SK-N-SH (cell line): ENCODE measurements at regions not wholly inside any gene's neighbourhood (a gene's known extent, or its start where the extent isn't known, plus 50 kb on each side); places are given as distances from the start of the nearest gene placed in this dataset.

ENCODE experiments used
- CTCF ChIA-PET: fragments of 300-600, 350-600 bp; formaldehyde crosslinking; extraction: SDS; loops from one replicate; lab custom pipeline; 2021; lab: Yijun Ruan, JAX
- POLR2A ChIA-PET: fragments of 350-600 bp; sonication (Branson Sonifier 250); formaldehyde crosslinking; extraction: SDS; loops from one replicate; lab custom pipeline; 2020; ENCODE audit warnings: antibody characterized with exemption, inconsistent platforms; lab: Yijun Ruan, JAX
- DNase-seq: peaks from one replicate; pipeline ENCODE4 v3.0.0; 2012
- H2AFZ ChIP-seq: fragments of 200-600 bp; sonication (generic); 2 replicates; pipeline ENCODE4 v1.8.1; 2016; ENCODE audit warnings: antibody characterized with exemption, mild to moderate bottlenecking, low read depth
- H3F3A ChIP-seq: fragments of 200-600 bp; sonication (generic); replicated peaks from 2 replicates; pipeline ENCODE3; 2016; ENCODE audit warnings: antibody characterized with exemption, mild to moderate bottlenecking; ENCODE audit not compliant: insufficient read depth
- H3K27ac ChIP-seq, 2 experiments: fragments of 200-500 bp in 1 of 2; fragments of 200-600 bp in 1 of 2; sonication (Bioruptor generic) in 1 of 2; sonication (generic), shearing (Covaris generic) in 1 of 2; 2 replicates each; pipeline versions ENCODE4 v1.5.1 to v1.6.1; 2014 to 2016; ENCODE audit warnings: low read depth in 2 of 2, inconsistent platforms in 1 of 2, low read length in 1 of 2, mild to moderate bottlenecking in 1 of 2, mixed read lengths in 1 of 2
- H3K27me3 ChIP-seq: fragments of 200-600 bp; sonication (generic), shearing (Covaris generic); 2 replicates; pipeline ENCODE4 v1.6.1; 2016; ENCODE audit warnings: mixed run types; ENCODE audit not compliant: insufficient read depth
- H3K36me3 ChIP-seq, 2 experiments: fragments of 200-500 bp in 1 of 2; fragments of 200-600 bp in 1 of 2; sonication (Bioruptor generic) in 1 of 2; sonication (generic) in 1 of 2; replicated peaks in 1 of 2; 2 replicates each; pipeline versions ENCODE3 to v1.5.1; 2014 to 2016; ENCODE audit warnings: low read length in 1 of 2, mild to moderate bottlenecking in 1 of 2; ENCODE audit not compliant: insufficient read depth in 2 of 2, control insufficient read depth in 1 of 2
- H3K4me1 ChIP-seq, 2 experiments: fragments of 200-500 bp in 1 of 2; fragments of 200-600 bp in 1 of 2; sonication (Bioruptor generic) in 1 of 2; sonication (generic), shearing (Covaris generic) in 1 of 2; 2 replicates each; pipeline versions ENCODE4 v1.5.1 to v1.6.1; 2014 to 2016; ENCODE audit warnings: low read depth in 1 of 2, low read length in 1 of 2, mixed run types in 1 of 2; ENCODE audit not compliant: insufficient read depth in 2 of 2, control insufficient read depth in 1 of 2
- H3K4me2 ChIP-seq: fragments of 200-600 bp; sonication (generic), shearing (Covaris generic); 2 replicates; pipeline ENCODE4 v1.6.1; 2017; ENCODE audit warnings: mixed run types
- H3K4me3 ChIP-seq, 2 experiments: fragments of 200-500 bp in 1 of 2; fragments of 200-600 bp in 1 of 2; sonication (Bioruptor generic) in 1 of 2; sonication (generic), shearing (Covaris generic) in 1 of 2; 2 replicates each; pipeline versions ENCODE4 v1.5.1 to v1.8.1; 2014 to 2016; ENCODE audit warnings: low read depth in 2 of 2, inconsistent platforms in 1 of 2, low read length in 1 of 2, mild to moderate bottlenecking in 1 of 2, mixed read lengths in 1 of 2, moderate library complexity in 1 of 2
- H3K79me2 ChIP-seq: fragments of 200-600 bp; sonication (generic); 2 replicates; pipeline ENCODE4 v1.8.1; 2017; ENCODE audit warnings: mild to moderate bottlenecking; ENCODE audit not compliant: insufficient read depth
- H3K9ac ChIP-seq: fragments of 200-600 bp; sonication (generic); 2 replicates; pipeline ENCODE4 v1.6.1; 2017; ENCODE audit warnings: mixed run types
- H3K9me2 ChIP-seq: fragments of 200-600 bp; sonication (generic); 2 replicates; pipeline ENCODE4 v1.6.1; 2017; ENCODE audit warnings: mixed run types
- H3K9me3 ChIP-seq: fragments of 200-600 bp; sonication (generic); 2 replicates; pipeline ENCODE4 v1.6.1; 2017; ENCODE audit warnings: mixed run types, mild to moderate bottlenecking, moderate library complexity
- H4K20me1 ChIP-seq: fragments of 200-600 bp; sonication (generic); 2 replicates; pipeline ENCODE4 v1.6.1; 2017; ENCODE audit warnings: mild to moderate bottlenecking, mixed run types; ENCODE audit not compliant: insufficient read depth
- CTCF ChIP-seq: fragments of 200-600 bp; sonication (generic); IDR thresholded peaks from 2 replicates; pipeline ENCODE4 v1.6.1; 2017; ENCODE audit warnings: antibody characterized with exemption, mild to moderate bottlenecking, moderate library complexity
- ELF1 ChIP-seq: IDR thresholded peaks from 2 replicates; pipeline ENCODE4 v1.4.0; 2012
- EP300 ChIP-seq, 2 experiments: IDR thresholded peaks; 2 replicates each; pipeline versions ENCODE4 v1.4.0 to v1.6.1; 2012; ENCODE audit warnings: borderline replicate concordance in 1 of 2, low read depth in 1 of 2, low read length in 1 of 2
- FOSL2 ChIP-seq: IDR thresholded peaks from 2 replicates; pipeline ENCODE4 v1.4.0; 2012; ENCODE audit warnings: low read depth, mild to moderate bottlenecking, moderate library complexity, borderline replicate concordance
- FOXJ3 ChIP-seq: sonication (generic); formaldehyde crosslinking; IDR thresholded peaks from 2 replicates; pipeline ENCODE4 v1.5.1; 2020; ENCODE audit warnings: mild to moderate bottlenecking, missing genetic modification reagents
- GABPA ChIP-seq: IDR thresholded peaks from 2 replicates; pipeline ENCODE4 v1.4.0; 2012; ENCODE audit warnings: low read depth, mild to moderate bottlenecking
- GATA2 ChIP-seq: sonication (generic); formaldehyde crosslinking; IDR thresholded peaks from 2 replicates; pipeline ENCODE4 v1.5.0; 2020; ENCODE audit warnings: mild to moderate bottlenecking, missing genetic modification reagents
- IRF3 ChIP-seq: fragments of 150-350 bp; IDR thresholded peaks from 2 replicates; pipeline ENCODE4 v1.6.1; 2016; ENCODE audit warnings: mild to moderate bottlenecking, low read depth, low read length
- JUND ChIP-seq: IDR thresholded peaks from 2 replicates; pipeline ENCODE4 v1.4.0; 2012
- MEF2A ChIP-seq: IDR thresholded peaks from 2 replicates; pipeline ENCODE4 v1.4.0; 2012; ENCODE audit warnings: low read depth, borderline replicate concordance
- MXI1 ChIP-seq: IDR thresholded peaks from 2 replicates; pipeline ENCODE4 v1.6.1; 2012; ENCODE audit warnings: mild to moderate bottlenecking, low read depth, low read length, improper control_type of control experiment
- NFIC ChIP-seq: IDR thresholded peaks from 2 replicates; pipeline ENCODE4 v1.4.0; 2012; ENCODE audit warnings: borderline replicate concordance
- NRF1 ChIP-seq: IDR thresholded peaks from 2 replicates; pipeline ENCODE4 v1.6.1; 2012; ENCODE audit warnings: low read depth, mild to moderate bottlenecking, low read length
- POLR2AphosphoS5 ChIP-seq: IDR thresholded peaks from 2 replicates; pipeline ENCODE4 v1.6.1; 2012; ENCODE audit warnings: low read depth, low read length
- RAD21 ChIP-seq: IDR thresholded peaks from 2 replicates; pipeline ENCODE4 v1.6.1; 2012; ENCODE audit warnings: mild to moderate bottlenecking, low read length
- RXRA ChIP-seq: IDR thresholded peaks from 2 replicates; pipeline ENCODE4 v1.4.0; 2012; ENCODE audit warnings: low read depth, mild to moderate bottlenecking, borderline replicate concordance
- SMC3 ChIP-seq: IDR thresholded peaks from 2 replicates; pipeline ENCODE4 v1.6.1; 2012; ENCODE audit warnings: low read depth, low read length, improper control_type of control experiment
- TAF1 ChIP-seq: IDR thresholded peaks from 2 replicates; pipeline ENCODE4 v1.6.1; 2012; ENCODE audit warnings: low read depth, mild to moderate bottlenecking, low read length, moderate library complexity, borderline replicate concordance
- TCF12 ChIP-seq: IDR thresholded peaks from 2 replicates; pipeline ENCODE4 v1.4.0; 2012
- TEAD4 ChIP-seq: IDR thresholded peaks from 2 replicates; pipeline ENCODE4 v1.4.0; 2012; ENCODE audit warnings: mild to moderate bottlenecking, borderline replicate concordance; ENCODE audit not compliant: insufficient read depth
- USF2 ChIP-seq: fragments of 150-350 bp; IDR thresholded peaks from 2 replicates; pipeline ENCODE4 v1.6.1; 2017; ENCODE audit warnings: antibody characterized with exemption, low read length, low read depth, borderline replicate concordance
- WGBS: methylation state at CpG from one replicate; pipeline ENCODE4 v1.1.6; 2017; ENCODE audit warnings: low lambda C conversion rate; 5-methylcytosine and 5-hydroxymethylcytosine counted together

- TF ChIP-seq TAF1: no peak
These were observed 210.1 kb downstream of the PRDM9 start (continued) for GRCh38 chr5:23717486-23717885.

GRCh38 chr5:23718564-23718963 lies 211.2 kb downstream of the PRDM9 start:
- no peak overlapping the region for H3K4me3 ChIP-seq
- no peaks in the 10 kb centered on the region for H3K9me3 ChIP-seq
- H3K9ac ChIP-seq: no peak overlapping the region
- no peaks in the 10 kb centered on the region for H4K20me1 ChIP-seq
- no peaks in the 10 kb centered on the region for H3K79me2 ChIP-seq
- no peaks in the 10 kb centered on the region for H3K36me3 ChIP-seq
- no peak overlapping the region for H3K4me2 ChIP-seq
- no peak for DNase-seq
- H3F3A ChIP-seq: no peaks in the 10 kb centered on the region
- H3K9me2 ChIP-seq: no peaks in the 10 kb centered on the region
- no peak overlapping the region for H2AFZ ChIP-seq
- TF ChIP-seq TEAD4: no peak
- no peak for TF ChIP-seq ELF1
- no peak for TF ChIP-seq MXI1
- TF ChIP-seq RXRA: no peak
- TF ChIP-seq NRF1: no peak
- no peak for TF ChIP-seq FOSL2
- TF ChIP-seq NFIC: no peak
- TF ChIP-seq FOXJ3 (CRISPR knock-in tag): no peak
- no peak for TF ChIP-seq RAD21
- no peak for TF ChIP-seq IRF3
- TF ChIP-seq GATA2 (CRISPR knock-in tag): no peak
- TF ChIP-seq JUND: no peak
- no peak overlapping the region for H3K27ac ChIP-seq
- CTCF ChIA-PET: no interaction called here
- 38% methylated on average over 1 of the region's 1 CpG for WGBS
- H3K4me1 ChIP-seq: no peaks in the 10 kb centered on the region
- no peaks in the 10 kb centered on the region for H3K27me3 ChIP-seq
- POLR2A ChIA-PET: no interaction called here

GRCh38 chr5:23721336-23721735 lies 213.9 kb downstream of the PRDM9 start:
- H3K9ac ChIP-seq: no peak overlapping the region
- no peak for DNase-seq
- no peaks in the 10 kb centered on the region for H3K9me2 ChIP-seq
- H3F3A ChIP-seq: no peaks in the 10 kb centered on the region
- ChIA-PET CTCF (no interaction called here), POLR2A (no interaction called here)
- H2AFZ ChIP-seq: no peak overlapping the region
- no peaks in the 10 kb centered on the region for H3K9me3 ChIP-seq
- 0% methylated on average over 2 of the region's 2 CpGs for WGBS
- H3K4me3 ChIP-seq: no peak overlapping the region
- H4K20me1 ChIP-seq: no peaks in the 10 kb centered on the region
- no peak overlapping the region for H3K4me2 ChIP-seq
- TF ChIP-seq NFIC: no peak
- no peak for TF ChIP-seq POLR2AphosphoS5
- no peak for TF ChIP-seq IRF3
- no peak for TF ChIP-seq ELF1
- no peak for TF ChIP-seq SMC3
- TF ChIP-seq TEAD4: no peak
- TF ChIP-seq GABPA: no peak
- no peak for TF ChIP-seq TCF12
- no peak for TF ChIP-seq JUND
- no peak for TF ChIP-seq MEF2A
- no peak for TF ChIP-seq CTCF
- no peak for TF ChIP-seq EP300 (IDR thresholded peaks at IDR 0.05; ENCODE audit: borderline replicate concordance in 1 of 2, low read depth in 1 of 2, low read length in 1 of 2)
- no peak for TF ChIP-seq USF2
- no peaks in the 10 kb centered on the region for H3K4me1 ChIP-seq
- no peaks in the 10 kb centered on the region for H3K36me3 ChIP-seq
- no peak overlapping the region for H3K27ac ChIP-seq
- H3K79me2 ChIP-seq: no peaks in the 10 kb centered on the region
- no peaks in the 10 kb centered on the region for H3K27me3 ChIP-seq
